Jurkat, Clone E6-1 (cell line): ENCODE measurements at regions not wholly inside any gene's neighbourhood (a gene's known extent, or its start where the extent isn't known, plus 50 kb on each side); places are given as distances from the start of the nearest gene placed in this dataset.
A peak's percentile ranks its signal among the peaks of the same experiment; 100 is the strongest.

ENCODE experiments used
- DNase-seq: peaks from one replicate; pipeline ENCODE4 v3.0.0-alpha.2; 2011; ENCODE audit warnings: low read depth, low spot score
- H3K4me3 ChIP-seq: 2 replicates; pipeline ENCODE4 v1.5.1; 2011; ENCODE audit warnings: mild to moderate bottlenecking, low read length, control low read depth, moderate library complexity

- no peak for DNase-seq
Observed at GRCh38 chr1:199272139-199272544, 633.3 kb downstream of the PTPRC start.

GRCh38 chr1:199272628-199273086 lies 633.8 kb downstream of the PTPRC start:
- no peak overlapping the region for H3K4me3 ChIP-seq
- DNase-seq, result no peak

More at GRCh38 chr1:199272139-199272544, 633.3 kb downstream of the PTPRC start:
- no peak overlapping the region for H3K4me3 ChIP-seq

- no peak for DNase-seq
- no peak overlapping the region for H3K4me3 ChIP-seq
Observed at GRCh38 chr1:199273837-199274379, 635.1 kb downstream of the PTPRC start.

DNA sequence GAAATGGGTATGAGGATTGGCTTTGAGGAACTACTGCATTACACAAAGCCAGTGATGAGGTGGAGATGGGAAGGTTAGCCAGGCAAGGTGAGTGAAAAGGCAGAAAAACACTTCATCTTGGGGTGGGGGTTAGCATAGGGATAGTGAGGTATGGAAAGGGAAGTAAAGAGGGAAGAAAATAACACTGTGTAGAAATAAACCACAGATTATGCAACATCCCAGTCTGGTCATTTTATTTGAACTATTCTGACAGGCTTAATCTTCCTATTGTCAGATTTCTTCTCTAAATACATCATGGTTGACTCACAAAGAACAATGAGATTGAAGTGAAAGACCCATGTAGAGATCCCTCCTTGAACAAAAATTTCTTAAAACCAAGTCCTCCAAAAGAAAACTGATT lies 640.2 kb downstream of the PTPRC start:
- no peak overlapping the region for H3K4me3 ChIP-seq
- no peak for DNase-seq

DNA sequence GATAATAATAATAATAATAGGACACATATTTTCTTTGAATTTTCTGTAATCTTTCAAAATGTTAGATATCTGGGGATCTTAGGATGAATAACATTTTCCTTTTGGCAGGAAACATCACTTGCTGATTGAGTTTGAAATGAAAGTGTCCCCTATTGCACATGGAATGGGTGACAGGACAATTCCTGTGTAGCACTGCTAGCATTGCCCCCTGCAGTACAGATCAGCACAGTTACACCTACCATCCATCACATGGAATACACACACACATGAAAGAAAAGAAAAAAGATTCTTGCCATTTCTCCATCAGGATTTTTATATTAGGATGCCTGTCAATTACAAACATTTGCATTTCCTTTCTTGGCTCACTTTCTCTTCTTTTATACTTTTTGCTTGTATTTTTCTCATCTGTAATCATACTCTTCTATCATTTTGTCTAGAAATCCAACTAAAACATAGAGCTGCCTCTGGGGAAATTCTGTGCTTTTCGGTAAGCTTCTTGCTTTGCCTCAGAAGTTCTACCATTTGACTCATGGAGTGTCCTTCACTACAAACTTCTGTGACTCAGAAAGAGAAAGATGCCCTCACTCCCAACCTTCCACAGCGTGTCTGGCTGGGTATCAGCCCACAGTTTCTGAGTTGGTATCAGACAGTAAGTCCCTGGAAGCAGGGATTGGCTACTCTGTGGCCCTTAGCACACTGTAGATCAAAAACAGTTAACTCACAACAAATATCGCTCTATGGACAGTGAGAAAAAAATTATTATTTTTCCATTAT lies 641.2 kb downstream of the PTPRC start:
- no peak for DNase-seq
- no peak overlapping the region for H3K4me3 ChIP-seq

DNA sequence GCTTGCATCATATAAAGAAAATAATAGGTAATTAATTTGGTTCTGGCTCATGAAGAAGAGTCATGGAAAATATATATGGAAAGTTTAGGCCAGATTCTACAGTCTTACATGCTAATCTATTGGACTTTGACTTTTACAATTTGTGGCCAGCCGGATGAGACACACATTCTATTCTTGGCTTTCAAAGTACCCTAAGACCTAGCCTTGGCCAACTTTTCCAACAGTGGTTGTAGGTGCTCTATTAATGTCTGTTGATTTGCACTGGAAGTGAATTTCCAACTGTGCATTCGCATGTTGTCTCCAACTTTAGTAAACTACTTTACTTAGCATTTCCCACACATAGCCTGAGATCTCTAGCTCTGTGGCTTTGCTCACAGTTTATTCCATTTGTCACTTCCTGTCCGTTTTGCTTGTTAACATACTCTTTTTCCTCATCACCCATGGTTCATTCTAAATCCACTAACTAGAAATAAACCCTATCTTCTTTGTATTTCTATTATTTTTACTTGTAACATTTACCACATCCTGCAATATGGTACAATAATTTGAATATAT lies 644.0 kb downstream of the PTPRC start:
- no peak overlapping the region for H3K4me3 ChIP-seq
- DNase-seq, result peak; percentile 37

DNA sequence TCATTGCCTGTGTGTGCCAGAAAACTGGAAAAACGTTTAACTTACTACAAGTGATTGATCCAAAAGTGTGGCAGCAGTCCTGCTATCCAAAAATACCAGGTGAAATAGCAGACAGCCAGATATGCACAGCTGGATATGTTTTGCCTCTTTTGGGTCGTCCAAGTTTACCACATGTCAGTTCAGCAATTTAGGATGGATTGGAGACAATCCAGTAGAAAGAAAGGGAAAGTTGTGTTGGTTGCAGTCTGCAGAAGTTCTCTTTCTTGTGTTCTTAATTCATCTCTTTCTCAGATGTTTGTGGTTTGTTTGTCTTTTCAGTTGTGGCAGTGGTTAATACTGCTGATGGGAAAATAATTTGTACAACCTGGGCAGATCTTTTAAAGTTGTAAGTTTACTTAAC lies 645.0 kb downstream of the PTPRC start:
- no peak overlapping the region for H3K4me3 ChIP-seq
- peak; percentile 62 for DNase-seq

DNA sequence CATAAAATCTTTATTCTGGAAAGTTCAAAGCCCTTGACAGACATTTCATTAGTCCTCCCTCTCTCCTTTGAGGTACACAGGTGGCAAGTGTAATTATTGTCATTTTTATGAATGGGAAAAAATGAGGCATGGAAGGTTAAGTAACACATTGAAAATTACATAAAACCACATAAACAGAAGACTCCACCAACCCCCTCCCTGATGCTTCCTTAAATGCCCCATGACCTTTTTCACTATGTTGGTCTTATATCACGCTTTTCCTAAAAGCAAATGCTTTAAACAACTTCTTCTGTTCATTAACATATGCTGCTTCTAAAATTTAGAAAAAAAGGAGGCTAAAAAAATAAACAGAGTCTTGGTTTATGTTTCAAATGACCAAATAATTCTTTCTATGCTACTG lies 648.4 kb downstream of the PTPRC start:
- H3K4me3 ChIP-seq, result no peak overlapping the region

GRCh38 chr1:199287647-199288046 lies 648.8 kb downstream of the PTPRC start:
- DNase-seq, result peak; percentile 32
- no peak overlapping the region for H3K4me3 ChIP-seq

More for the DNA sequence above, 648.4 kb downstream of the PTPRC start:
- DNase-seq, result no peak

GRCh38 chr1:199290186-199290585 lies 651.3 kb downstream of the PTPRC start:
- DNase-seq, result no peak
- no peak overlapping the region for H3K4me3 ChIP-seq

- no peak overlapping the region for H3K4me3 ChIP-seq
Observed at GRCh38 chr1:199291022-199291740, 652.3 kb downstream of the PTPRC start.

DNA sequence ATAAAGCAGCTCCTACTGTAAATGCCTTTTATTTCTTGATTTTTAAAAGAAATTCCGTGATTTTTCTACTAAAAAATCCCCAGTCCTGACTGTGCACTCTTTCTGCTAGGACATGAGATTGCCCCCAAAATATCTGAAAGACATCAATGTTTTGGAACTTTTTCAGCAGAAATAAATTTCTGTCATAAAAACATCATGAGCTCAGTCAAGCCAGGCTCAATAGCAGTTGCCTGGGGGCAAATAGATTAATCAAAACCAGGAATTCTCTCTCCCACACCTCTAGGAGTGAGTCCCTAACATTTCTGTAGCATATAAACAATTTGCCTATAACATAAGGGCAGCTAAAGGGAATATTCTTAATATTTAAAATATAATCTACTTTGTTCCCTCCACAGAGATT lies 654.1 kb downstream of the PTPRC start:
- DNase-seq, result no peak
- H3K4me3 ChIP-seq, result no peak overlapping the region

More at GRCh38 chr1:199291022-199291740, 652.3 kb downstream of the PTPRC start:
- no peak for DNase-seq

DNA sequence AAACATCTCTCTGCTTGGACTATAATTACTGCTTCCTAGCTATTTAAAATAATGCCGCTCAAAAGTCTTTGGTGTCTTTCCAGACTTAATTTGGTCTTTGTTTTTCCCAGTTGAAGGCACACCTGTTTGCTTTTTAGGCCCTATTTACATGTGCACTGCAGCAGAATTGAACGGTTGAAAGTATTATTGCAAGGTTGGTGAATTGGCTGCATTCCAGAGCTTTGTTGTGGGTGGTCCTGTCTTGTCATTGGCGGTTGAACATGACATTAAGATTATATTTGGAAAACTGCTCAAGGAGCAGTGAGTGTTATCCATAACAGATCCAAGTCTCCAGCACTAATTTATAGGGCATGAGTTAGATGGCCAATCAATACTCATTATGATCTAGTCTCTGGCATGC lies 656.3 kb downstream of the PTPRC start:
- H3K4me3 ChIP-seq, result no peak overlapping the region
- DNase-seq, result peak; percentile 85

GRCh38 chr1:199297174-199297573 lies 658.3 kb downstream of the PTPRC start:
- no peak for DNase-seq
- H3K4me3 ChIP-seq, result no peak overlapping the region

DNA sequence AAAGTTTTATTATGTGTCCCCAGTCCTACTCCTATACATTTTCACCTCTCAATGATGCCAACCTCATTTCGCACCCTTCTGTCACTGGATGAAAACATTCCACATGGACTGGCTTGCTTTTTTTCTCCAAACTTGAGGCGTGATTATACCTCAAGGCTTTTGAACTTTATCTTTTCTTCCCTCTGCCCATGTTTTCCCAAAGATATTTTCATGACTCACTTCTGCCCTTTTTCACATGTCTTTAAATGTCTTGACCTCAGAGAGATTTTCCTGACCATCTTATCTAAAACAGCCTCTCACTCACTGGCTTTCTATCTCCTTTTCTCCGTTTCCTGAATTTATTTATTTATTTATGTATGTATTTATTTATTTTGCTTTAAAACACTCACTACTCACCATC lies 659.0 kb downstream of the PTPRC start:
- H3K4me3 ChIP-seq, result no peak overlapping the region
- no peak for DNase-seq

DNA sequence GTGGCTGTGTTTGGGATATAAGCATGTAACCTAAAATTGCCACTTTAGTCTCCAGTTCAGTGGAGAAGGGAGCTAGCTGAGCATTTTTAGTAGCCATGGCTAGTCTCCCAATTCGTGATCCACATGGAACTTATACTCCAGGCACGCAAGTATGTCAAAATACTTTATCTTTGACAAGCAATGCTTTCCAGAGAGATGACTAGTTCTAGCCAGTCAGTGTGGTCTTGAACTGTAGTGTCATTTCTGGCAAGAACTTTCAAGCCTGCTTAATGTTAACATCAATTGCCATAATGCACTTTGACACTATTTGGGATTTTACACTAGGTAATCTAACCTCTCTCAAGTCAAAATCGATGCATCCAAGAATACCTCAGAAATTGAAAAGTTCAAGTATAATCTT lies 660.0 kb downstream of the PTPRC start:
- no peak overlapping the region for H3K4me3 ChIP-seq
- DNase-seq, result no peak

DNA sequence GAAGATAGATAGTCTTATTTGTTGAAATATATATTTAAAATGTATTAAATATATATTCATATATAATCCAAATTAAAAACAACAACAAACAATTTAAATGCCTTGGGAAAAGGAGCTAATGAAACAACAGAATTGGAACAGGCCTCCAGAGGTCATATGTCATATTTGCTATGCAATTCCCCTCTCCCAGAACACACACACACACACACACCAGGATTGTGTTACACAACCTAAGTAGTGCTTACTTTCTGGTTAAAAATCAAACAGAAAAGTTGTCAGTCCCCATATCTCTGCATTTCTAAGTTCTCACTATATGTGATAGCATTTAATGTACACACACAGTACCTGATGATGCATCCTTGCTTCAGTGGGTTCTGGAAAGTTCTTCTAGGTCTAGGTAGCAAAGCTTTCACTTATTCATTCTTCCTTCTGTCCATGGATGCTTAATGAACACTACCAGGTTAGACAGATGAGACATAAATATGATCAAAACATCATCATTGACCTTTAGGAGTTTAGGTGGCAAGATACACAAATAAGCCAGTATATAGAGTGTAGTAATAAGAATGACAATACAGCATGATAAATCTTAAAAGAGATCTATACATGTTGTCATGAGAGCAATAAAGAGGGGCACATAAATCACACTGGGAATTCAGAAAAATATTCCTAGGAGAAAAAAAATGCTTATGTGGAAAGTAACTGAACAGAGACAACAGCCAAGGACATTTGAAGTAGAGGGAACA lies 662.8 kb downstream of the PTPRC start:
- no peak for DNase-seq
- H3K4me3 ChIP-seq, result no peak overlapping the region

- no peak for DNase-seq
- H3K4me3 ChIP-seq, result no peak overlapping the region
Observed at GRCh38 chr1:199302554-199302953, 663.7 kb downstream of the PTPRC start.

DNA sequence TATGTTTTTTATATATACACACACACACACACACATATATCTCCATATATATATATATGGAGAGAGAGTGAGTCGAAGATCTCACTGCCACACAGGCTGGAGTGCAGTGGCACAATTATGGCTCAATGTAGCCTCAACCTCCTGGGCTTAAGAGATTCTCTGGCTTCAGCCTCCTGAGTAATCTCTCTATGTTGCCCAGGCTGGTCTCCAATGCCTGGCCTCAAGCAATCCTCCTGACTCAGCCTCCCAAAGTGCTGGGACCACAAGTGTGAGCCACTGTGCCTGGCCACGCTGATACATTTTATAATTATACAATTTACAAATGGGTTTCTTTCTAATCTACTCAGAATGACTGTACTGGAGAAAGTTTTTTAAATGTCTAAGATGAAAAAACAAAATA lies 664.2 kb downstream of the PTPRC start:
- DNase-seq, result no peak
- H3K4me3 ChIP-seq, result no peak overlapping the region
